ACC112 (cell line): ENCODE measurements at regions not wholly inside any gene's neighbourhood (a gene's known extent, or its start where the extent isn't known, plus 50 kb on each side); places are given as distances from the start of the nearest gene placed in this dataset.

Source experiments
- H2AFZ ChIP-seq: fragments of 200-600 bp; sonication (generic); one replicate; pipeline ENCODE4 v1.6.0; 2017; ENCODE audit warnings: antibody characterized with exemption, low read length; ENCODE audit not compliant: unreplicated experiment
- H3K27ac ChIP-seq: fragments of 200-600 bp; sonication (generic); 2 replicates; pipeline ENCODE4 v1.5.1; 2014; ENCODE audit warnings: low read depth, mild to moderate bottlenecking, antibody characterized with exemption, low read length, moderate library complexity
- H3K27me3 ChIP-seq: fragments of 200-600 bp; sonication (generic); 2 replicates; pipeline ENCODE4 v1.6.1; 2014; ENCODE audit warnings: mild to moderate bottlenecking, antibody characterized with exemption, low read length, moderate library complexity, mixed read lengths; ENCODE audit not compliant: insufficient read depth
- H3K36me3 ChIP-seq: fragments of 200-600 bp; sonication (generic); 2 replicates; pipeline ENCODE4 v1.6.1; 2016; ENCODE audit warnings: mild to moderate bottlenecking, antibody characterized with exemption, low read length, moderate library complexity, mixed read lengths; ENCODE audit not compliant: insufficient read depth
- H3K4me1 ChIP-seq: fragments of 200-600 bp; sonication (generic); one replicate; pipeline ENCODE4 v1.6.1; 2016; ENCODE audit warnings: low read length, mixed read lengths; ENCODE audit not compliant: insufficient read depth, unreplicated experiment, control insufficient read depth
- H3K4me3 ChIP-seq: fragments of 200-600 bp; sonication (generic); 2 replicates; pipeline ENCODE4 v1.5.1; 2014; ENCODE audit warnings: mild to moderate bottlenecking, low read depth, low read length
- H3K79me2 ChIP-seq: fragments of 200-600 bp; sonication (generic); one replicate; pipeline ENCODE4 v1.6.0; 2016; ENCODE audit warnings: low read length; ENCODE audit not compliant: control insufficient read depth, unreplicated experiment, insufficient read depth

GRCh38 chrX:110418316-110419235, 59.9 kb downstream of the RTL9 start:
- Histone ChIP-seq H3K79me2 (no peaks in the 10 kb centered on the region), H3K4me3 (no peak overlapping the region), H3K4me1 (peaks cover 18% of the 10 kb centered on the region), H3K36me3 (no peaks in the 10 kb centered on the region), H3K27ac (peak overlapping the region; percentile 53), H3K27me3 (no peaks in the 10 kb centered on the region), H2AFZ (peak overlapping the region; percentile 59)

GRCh38 chrX:110419512-110419911, 60.9 kb downstream of the RTL9 start:
- H3K4me1 ChIP-seq, result peaks cover 12% of the 10 kb centered on the region
- no peaks in the 10 kb centered on the region for H3K27me3 ChIP-seq
- no peaks in the 10 kb centered on the region for H3K79me2 ChIP-seq
- no peak overlapping the region for H3K4me3 ChIP-seq
- no peak overlapping the region for H2AFZ ChIP-seq
- H3K27ac ChIP-seq, result no peak overlapping the region
- H3K36me3 ChIP-seq, result no peaks in the 10 kb centered on the region

- Histone ChIP-seq H3K4me1 (peaks cover 4% of the 10 kb centered on the region), H3K27ac (no peak overlapping the region), H3K79me2 (no peaks in the 10 kb centered on the region), H3K27me3 (no peaks in the 10 kb centered on the region), H2AFZ (no peak overlapping the region), H3K4me3 (no peak overlapping the region), H3K36me3 (no peaks in the 10 kb centered on the region)
Observed at GRCh38 chrX:110420771-110421499, 62.3 kb downstream of the RTL9 start.

DNA sequence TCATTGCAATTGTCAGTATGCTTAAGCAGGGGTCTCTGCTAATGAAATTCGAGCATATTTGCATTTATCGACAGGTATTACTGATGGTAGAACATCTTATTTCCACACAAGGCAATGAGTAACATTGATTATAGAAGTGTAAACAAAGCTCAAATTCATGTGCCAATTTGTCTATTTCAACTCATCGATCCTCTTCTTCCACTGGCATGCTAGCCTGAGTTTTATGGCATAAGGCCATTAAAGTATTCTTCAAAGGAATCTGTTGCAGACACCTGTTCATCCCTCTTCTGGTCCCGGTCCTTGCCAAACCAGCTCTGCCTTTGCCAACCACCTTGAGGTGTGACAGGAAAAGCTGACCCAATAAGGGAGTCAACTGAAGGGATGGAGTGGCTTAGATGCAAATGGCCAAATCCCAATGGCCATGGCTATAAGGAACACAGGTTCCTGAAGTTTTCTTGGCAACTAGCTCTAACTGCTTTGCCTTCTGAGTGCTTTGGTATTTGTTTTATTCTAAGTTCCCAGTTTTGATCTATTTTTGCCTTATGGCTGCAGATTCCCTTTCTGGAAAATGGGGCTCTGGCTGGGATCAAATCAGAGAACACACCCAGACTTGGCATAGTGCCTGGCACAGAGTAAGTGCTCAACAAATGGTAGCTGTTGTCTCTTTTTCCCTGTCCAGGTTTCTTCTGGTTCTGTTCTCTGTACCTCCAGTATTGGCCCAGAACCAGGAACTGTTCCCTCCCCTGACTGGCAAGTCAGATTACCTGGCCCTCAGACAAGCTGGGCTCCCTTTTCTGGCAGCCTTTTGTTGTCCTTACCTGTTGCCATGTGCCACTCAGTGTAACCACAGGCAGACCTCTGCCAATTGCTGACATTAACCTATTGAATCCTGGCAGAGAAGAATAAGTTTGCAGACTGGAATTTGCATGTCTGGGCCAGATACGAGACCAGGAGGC, 63.1 kb downstream of the RTL9 start:
- Histone ChIP-seq H3K79me2 (no peaks in the 10 kb centered on the region), H3K4me3 (no peak overlapping the region), H2AFZ (no peak overlapping the region), H3K36me3 (no peaks in the 10 kb centered on the region), H3K27ac (no peak overlapping the region), H3K4me1 (peaks cover 4% of the 10 kb centered on the region), H3K27me3 (no peaks in the 10 kb centered on the region)

DNA sequence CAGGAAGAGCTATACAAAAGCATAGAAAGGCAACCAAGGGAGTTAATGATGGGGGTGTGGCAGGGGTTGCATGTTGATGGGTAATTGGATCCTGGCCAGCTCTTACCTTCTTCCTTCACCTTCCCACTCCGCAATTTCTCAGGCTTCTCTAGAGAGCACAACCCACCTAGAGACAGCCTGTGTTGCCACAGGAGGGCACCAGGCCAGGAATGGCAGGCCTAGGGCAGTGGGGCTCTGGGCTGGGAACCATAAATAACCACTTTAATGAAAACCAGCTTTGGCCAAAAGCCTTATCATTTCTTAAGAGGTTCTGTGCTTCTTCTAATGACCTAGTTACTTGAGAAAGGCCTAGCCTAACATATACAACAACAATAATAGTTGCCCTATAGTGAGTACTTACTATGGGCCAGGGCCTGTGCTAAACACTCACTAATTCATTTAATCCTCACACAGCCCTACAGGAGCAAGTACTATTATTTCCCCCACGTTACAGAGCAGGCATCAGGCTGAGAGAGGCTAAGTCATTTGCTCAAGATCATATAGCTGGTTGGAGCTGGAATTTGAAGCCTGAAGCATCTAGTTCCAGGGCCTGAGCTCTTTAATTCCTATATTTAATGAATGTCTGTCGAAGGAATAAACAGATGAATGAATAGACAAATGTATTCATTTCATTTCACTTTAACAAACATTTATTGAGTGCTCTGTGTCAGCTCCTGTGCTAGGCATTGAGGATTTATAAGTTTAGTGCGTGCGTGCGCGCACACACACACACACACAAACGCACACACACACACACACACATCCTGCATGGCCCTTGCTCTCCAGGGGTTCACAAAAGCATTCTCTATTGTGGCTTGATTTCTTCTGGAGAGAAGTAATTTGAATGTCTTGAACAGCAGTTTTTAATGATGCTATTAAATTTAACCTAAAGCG, 66.8 kb downstream of the RTL9 start:
- Histone ChIP-seq H3K36me3 (no peaks in the 10 kb centered on the region), H3K4me3 (no peak overlapping the region), H2AFZ (no peak overlapping the region), H3K27me3 (peaks cover 12% of the 10 kb centered on the region), H3K79me2 (no peaks in the 10 kb centered on the region), H3K4me1 (no peaks in the 10 kb centered on the region), H3K27ac (no peak overlapping the region)

- no peaks in the 10 kb centered on the region for H3K36me3 ChIP-seq
- H3K27me3 ChIP-seq, result peaks cover 19% of the 10 kb centered on the region
- no peak overlapping the region for H3K27ac ChIP-seq
- no peak overlapping the region for H2AFZ ChIP-seq
- no peak overlapping the region for H3K4me3 ChIP-seq
- no peaks in the 10 kb centered on the region for H3K4me1 ChIP-seq
- H3K79me2 ChIP-seq, result no peaks in the 10 kb centered on the region
Observed at GRCh38 chrX:110426155-110426504, 67.5 kb downstream of the RTL9 start.

DNA sequence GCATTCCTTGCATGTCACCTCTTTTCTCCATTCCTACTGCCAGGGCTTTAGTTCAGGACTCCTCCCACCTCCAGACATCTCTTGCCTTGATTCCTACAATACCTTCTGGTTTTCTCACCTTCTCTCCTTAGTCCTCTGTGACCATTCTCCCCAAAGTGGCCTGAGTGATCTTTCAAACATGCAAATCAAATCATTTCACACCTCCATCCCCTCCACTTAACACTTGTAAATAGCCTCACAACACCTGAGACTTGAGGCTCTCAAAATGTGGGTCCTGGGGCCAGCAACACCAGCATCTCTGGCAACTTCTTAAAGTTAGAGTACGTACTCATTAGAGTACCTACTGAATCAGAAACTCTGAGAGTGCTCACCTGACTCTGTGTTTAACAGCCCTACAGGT, 68.4 kb downstream of the RTL9 start:
- H3K79me2 ChIP-seq, result no peaks in the 10 kb centered on the region

DNA sequence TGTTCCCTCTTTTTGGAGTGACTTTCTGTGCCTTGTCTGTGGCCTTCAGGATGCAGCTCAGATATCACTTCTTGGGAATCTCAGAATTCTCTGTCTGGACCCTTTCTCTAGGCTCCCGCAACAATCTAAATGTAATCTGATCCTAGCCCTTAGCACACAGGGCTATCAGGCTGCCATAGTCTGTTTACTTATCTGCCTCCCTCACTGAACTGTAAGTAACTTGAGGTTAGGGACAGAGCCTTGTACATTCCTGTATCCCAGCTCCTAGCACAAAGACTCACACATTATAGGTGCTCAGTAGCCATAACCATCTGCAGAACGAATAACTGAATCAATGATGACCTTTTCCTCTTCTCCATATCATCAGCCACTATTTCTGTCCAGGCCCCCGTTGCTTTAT, 69.5 kb downstream of the RTL9 start:
- Histone ChIP-seq H3K79me2 (no peaks in the 10 kb centered on the region), H3K27ac (no peak overlapping the region), H3K4me3 (no peak overlapping the region), H3K4me1 (no peaks in the 10 kb centered on the region), H2AFZ (no peak overlapping the region), H3K36me3 (no peaks in the 10 kb centered on the region), H3K27me3 (peaks cover 22% of the 10 kb centered on the region)

More for the DNA sequence above, 68.4 kb downstream of the RTL9 start:
- no peaks in the 10 kb centered on the region for H3K4me1 ChIP-seq
- H2AFZ ChIP-seq, result no peak overlapping the region
- no peak overlapping the region for H3K4me3 ChIP-seq
- H3K27ac ChIP-seq, result no peak overlapping the region
- peaks cover 21% of the 10 kb centered on the region for H3K27me3 ChIP-seq
- no peaks in the 10 kb centered on the region for H3K36me3 ChIP-seq

- Histone ChIP-seq H3K4me1 (no peaks in the 10 kb centered on the region), H3K27me3 (peaks cover 22% of the 10 kb centered on the region), H3K79me2 (no peaks in the 10 kb centered on the region), H3K27ac (no peak overlapping the region), H2AFZ (no peak overlapping the region), H3K36me3 (no peaks in the 10 kb centered on the region), H3K4me3 (no peak overlapping the region)
Observed at GRCh38 chrX:110430293-110431076, 71.8 kb downstream of the RTL9 start.
